GM10266 (cell line): ENCODE measurements at regions not wholly inside any gene's neighbourhood (a gene's known extent, or its start where the extent isn't known, plus 50 kb on each side); places are given as distances from the start of the nearest gene placed in this dataset.

Experiments used
- DNase-seq: peaks from one replicate; pipeline ENCODE4 v3.0.0; 2012; ENCODE audit errors: extremely low spot score
- TF ChIP-seq, protein P1 (sequence below): IDR thresholded peaks from 2 replicates; pipeline ENCODE4 v1.5.1; 2012; ENCODE audit warnings: mild to moderate bottlenecking, low read depth; ENCODE audit not compliant: control insufficient read depth, insufficient read depth; ENCODE audit errors: missing control alignments

DNA sequence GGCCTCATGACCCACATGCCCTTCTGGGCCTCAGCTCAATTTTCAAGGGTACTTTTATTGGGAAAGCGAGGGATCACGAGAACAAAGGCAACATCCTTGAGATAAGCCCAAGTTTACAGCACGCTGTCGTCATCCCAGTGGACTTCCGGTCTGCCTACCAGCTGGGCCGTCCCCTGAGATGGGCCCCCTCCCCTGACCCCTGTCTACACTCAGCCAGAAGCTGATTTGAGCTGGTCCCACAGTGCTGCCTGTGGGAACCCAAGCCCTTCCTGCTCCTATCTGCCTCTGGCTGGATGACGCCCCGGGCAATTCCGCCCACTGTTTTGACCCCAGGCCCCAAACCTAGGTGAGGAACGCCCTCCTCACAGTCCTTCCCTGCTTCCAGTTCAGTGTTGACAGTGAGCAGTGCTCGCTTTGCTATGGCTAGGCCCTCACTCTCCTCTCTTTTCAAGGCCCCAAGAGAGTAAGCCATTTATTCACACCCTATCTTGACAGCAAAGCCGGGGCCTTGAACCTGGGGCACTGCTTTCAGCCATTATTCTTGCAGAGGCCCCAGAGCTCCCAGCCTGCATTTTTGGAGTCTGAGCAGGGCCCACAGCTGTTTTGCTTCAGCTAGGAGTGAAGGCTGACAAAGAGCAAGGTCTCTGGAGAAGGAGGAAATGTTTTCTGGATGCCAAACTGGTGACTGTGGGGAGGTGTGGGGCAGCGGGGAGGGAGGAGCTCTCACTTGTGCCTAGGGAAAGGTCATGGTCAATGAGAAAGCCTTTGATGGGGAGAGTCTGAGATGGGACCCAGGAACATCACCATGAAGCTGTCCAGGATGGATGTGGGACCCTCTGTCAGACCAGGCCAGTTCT is 164.6 kb upstream of the BCOR start:
- DNase-seq = no peak
- TF ChIP-seq, protein P1, sequence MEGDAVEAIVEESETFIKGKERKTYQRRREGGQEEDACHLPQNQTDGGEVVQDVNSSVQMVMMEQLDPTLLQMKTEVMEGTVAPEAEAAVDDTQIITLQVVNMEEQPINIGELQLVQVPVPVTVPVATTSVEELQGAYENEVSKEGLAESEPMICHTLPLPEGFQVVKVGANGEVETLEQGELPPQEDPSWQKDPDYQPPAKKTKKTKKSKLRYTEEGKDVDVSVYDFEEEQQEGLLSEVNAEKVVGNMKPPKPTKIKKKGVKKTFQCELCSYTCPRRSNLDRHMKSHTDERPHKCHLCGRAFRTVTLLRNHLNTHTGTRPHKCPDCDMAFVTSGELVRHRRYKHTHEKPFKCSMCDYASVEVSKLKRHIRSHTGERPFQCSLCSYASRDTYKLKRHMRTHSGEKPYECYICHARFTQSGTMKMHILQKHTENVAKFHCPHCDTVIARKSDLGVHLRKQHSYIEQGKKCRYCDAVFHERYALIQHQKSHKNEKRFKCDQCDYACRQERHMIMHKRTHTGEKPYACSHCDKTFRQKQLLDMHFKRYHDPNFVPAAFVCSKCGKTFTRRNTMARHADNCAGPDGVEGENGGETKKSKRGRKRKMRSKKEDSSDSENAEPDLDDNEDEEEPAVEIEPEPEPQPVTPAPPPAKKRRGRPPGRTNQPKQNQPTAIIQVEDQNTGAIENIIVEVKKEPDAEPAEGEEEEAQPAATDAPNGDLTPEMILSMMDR = no peak

DNA sequence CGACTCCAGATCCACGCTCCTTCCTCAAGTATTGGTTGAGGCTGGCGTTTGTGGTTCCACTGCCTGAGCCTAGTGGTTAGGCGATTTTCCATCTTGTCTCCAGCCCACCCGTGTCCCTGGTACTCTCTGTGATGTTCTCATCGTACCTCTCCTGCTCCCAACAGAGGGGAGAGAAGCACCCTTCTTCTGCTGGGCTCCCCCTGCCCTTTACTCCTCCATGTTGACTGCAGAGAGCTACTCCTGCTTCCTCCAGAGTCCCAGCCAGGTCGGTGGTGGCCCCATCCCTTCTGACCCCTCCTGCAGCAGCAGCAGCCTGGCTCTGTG is 164.0 kb upstream of the BCOR start:
- TF ChIP-seq, protein P1 = no peak

DNA sequence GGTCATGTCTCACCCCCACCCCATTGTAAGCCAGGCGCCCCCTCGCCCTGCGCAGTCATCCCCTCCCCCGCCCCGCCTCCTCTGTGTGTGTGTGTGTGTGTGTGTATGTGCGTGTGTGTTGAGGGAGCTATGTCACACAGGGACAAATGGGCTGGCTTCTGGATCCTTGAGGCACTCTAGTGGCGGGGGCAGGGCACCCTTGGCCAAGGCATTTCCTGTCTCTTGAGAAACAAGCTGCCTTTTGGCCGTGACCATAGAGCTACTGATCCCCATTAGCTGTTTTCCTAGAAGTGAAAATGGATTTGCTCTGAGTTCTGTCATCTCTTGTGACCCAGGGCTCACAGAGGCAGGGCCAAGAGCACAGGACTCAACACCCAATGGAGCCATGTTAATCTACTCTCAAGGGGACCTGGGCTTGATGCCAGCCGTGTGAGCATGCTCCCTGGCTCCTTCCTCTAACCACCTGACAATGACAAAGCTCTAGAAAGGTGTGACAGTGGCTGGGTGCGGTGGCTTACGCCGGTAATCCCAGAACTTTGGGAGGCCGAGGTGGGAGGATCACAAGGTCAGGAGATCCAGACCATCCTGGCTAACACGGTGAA is 162.5 kb upstream of the BCOR start:
- no peak for DNase-seq
- TF ChIP-seq, protein P1 = no peak

More for the DNA sequence above, 164.0 kb upstream of the BCOR start:
- DNase-seq = no peak

DNA sequence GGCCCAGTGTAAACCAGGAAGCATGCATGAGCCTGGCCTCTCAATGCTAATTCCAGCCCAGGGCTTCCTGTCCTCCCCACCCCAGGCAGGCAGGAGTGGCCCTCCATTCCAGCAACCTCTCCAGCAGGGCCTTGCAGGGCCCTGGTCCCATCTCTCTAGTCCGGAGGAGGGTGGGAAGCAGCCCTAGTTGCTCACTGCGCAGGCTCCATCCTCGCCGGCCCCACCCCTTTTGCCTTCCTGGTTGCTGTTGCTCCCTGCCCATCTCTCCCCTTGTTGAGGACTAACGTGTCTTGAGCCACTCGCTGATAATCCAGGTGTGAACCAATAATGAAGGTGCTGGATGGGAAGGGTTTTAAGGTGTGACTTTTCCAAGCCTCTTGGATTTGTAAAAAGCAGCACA is 161.2 kb upstream of the BCOR start:
- TF ChIP-seq, protein P1 = no peak
- no peak for DNase-seq

DNA sequence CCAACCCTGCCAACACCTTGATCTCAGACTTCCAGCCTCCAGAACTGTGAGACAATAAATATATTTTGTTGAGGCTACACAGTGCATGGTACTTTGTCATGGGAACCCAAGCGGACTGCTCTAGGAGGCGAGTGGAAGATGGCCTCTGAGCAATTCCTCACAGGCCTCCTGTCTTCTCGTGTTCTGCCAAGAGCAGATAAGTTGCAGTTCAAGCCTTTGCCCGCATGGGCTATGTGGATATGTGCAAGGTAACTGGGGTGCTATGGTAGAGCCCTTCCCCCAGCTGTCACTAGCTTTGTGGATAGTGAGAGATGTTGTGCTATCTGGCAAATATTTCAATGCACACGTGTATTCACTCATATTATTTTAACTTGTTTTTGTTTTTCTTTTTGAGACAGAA is 156.0 kb upstream of the BCOR start:
- TF ChIP-seq, protein P1 = no peak

DNA sequence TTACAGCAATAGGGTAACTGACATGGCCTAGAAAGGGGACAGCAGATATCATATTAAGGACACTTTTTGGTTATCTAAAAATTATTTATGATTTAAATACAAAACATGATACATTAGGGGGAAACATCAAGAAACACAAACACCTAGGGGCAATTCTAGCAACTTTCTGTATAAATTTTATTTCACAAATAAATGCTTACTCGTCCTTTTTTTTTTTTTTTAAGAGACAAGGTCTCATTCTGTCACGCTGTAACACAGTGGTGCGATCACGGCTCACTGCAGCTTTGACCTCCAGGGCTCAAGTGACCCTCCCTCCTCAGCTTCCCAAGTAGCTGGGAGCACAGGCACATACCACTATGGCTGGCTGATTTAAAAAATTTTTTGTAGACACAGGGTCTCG is 151.8 kb upstream of the BCOR start:
- no peak for DNase-seq
- TF ChIP-seq, protein P1 = no peak

More for the DNA sequence above, 156.0 kb upstream of the BCOR start:
- DNase-seq = no peak

DNA sequence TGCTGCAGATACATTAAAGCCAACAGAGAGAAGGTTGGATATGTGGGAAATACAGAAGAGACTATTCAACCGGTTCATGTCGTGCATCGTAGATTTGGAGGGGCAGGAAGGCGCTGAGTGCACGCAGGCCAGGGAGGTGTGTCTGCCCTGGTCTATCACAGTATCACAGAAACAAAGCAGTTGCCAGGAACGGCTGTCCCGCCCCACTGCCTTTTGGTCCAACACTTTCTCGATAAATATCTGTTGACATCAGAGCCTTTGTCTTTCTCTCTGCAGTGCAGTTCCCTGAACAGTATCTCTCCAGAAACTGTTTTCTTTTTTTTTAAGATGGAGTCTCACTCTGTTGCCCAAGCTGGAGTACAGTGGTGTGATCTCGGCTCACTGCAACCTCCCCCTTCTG is 151.1 kb upstream of the BCOR start:
- DNase-seq = no peak

More for the DNA sequence above, 151.1 kb upstream of the BCOR start:
- TF ChIP-seq, protein P1 = no peak
